GM13977 (cell line): ENCODE measurements at regions not wholly inside any gene's neighbourhood (a gene's known extent, or its start where the extent isn't known, plus 50 kb on each side); places are given as distances from the start of the nearest gene placed in this dataset.

Source experiments
- DNase-seq: peaks from one replicate; pipeline ENCODE4 v3.0.0; 2012; ENCODE audit warnings: low spot score
- CTCF ChIP-seq: IDR thresholded peaks from 2 replicates; pipeline ENCODE4 v1.5.1; 2012; ENCODE audit warnings: mild to moderate bottlenecking, control low read depth; ENCODE audit not compliant: insufficient read depth; ENCODE audit errors: extremely low read depth, missing control alignments
- in situ Hi-C: fragments of 300-500 bp; cut with MboI; formaldehyde crosslinking; loops from one replicate; pipeline ENCODE4 v1.12.0; 2022; ENCODE audit warnings: low sequenced_read_pairs, low pct_unique_long_range_greater_than_20kb, mixed read lengths, inconsistent platforms; ENCODE audit not compliant: unreplicated experiment

GRCh38 chr16:64659866-64660265, 462.0 kb downstream of the CDH11 start:
- in situ Hi-C loops = no loop called here
- DNase-seq = no peak
- TF ChIP-seq CTCF = no peak

- in situ Hi-C loops = no loop called here
- DNase-seq = no peak
- no peak for TF ChIP-seq CTCF
Observed at GRCh38 chr16:64657316-64658011, 464.4 kb downstream of the CDH11 start.

GRCh38 chr16:64656471-64656870, 465.4 kb downstream of the CDH11 start:
- no peak for DNase-seq
- in situ Hi-C loops = no loop called here
- TF ChIP-seq CTCF = no peak

- no peak for DNase-seq
- TF ChIP-seq CTCF = no peak
- in situ Hi-C loops = no loop called here
Observed at GRCh38 chr16:64654178-64654577, 467.7 kb downstream of the CDH11 start.

GRCh38 chr16:64648282-64648681, 473.6 kb downstream of the CDH11 start:
- no peak for DNase-seq
- in situ Hi-C loops = no loop called here
- TF ChIP-seq CTCF = no peak

GRCh38 chr16:64641343-64641742, 480.5 kb downstream of the CDH11 start:
- no peak for DNase-seq
- in situ Hi-C loops = no loop called here
- no peak for TF ChIP-seq CTCF

- in situ Hi-C loops = no loop called here
- DNase-seq = no peak
- no peak for TF ChIP-seq CTCF
Observed at GRCh38 chr16:64638766-64639165, 483.1 kb downstream of the CDH11 start.
